ENCODE measurements at regions not wholly inside any gene's neighbourhood (a gene's known extent, or its start where the extent isn't known, plus 50 kb on each side); places are given as distances from the start of the nearest gene placed in this dataset.
A peak's percentile ranks its signal among the peaks of the same experiment; 100 is the strongest.
"Not testable (repeated sequence)": the region's sequence is repeated elsewhere in the genome, so short reads cannot be mapped to it uniquely, and the experiment has no call there.

- Histone ChIP-seq H2BK120ac (ENCODE audit: low read depth, low read length) (no peak overlapping the region), H3K56ac (ENCODE audit: low read length) (no peak overlapping the region), H3K4ac (ENCODE audit: low read depth, low read length) (no peak overlapping the region), H3K9ac (ENCODE audit: low read length) (no peak overlapping the region), H4K5ac (ENCODE audit: low read length) (no peak overlapping the region), H3K4me1 (ENCODE audit: control insufficient read depth, low read depth, low read length) (peaks cover 6% of the 10 kb centered on the region), H3K79me2 (ENCODE audit: control insufficient read depth, insufficient read depth, low read length) (no peaks in the 10 kb centered on the region), H3K27ac (ENCODE audit: low read depth, low read length) (no peak overlapping the region), H3K4me3 (ENCODE audit: low read length) (no peak overlapping the region), H3K36me3 (ENCODE audit: control insufficient read depth, insufficient read depth, low read length) (no peaks in the 10 kb centered on the region), H3K18ac (ENCODE audit: low read length) (no peak overlapping the region), H4K8ac (ENCODE audit: low read depth, low read length) (no peak overlapping the region), H2AK5ac (ENCODE audit: low read length) (no peak overlapping the region), H2BK5ac (ENCODE audit: low read length) (peak overlapping the region; percentile 27), H3K4me2 (ENCODE audit: low read length) (no peak overlapping the region), H3K23ac (ENCODE audit: low read length) (no peak overlapping the region), H3K79me1 (ENCODE audit: low read length) (no peaks in the 10 kb centered on the region), H3K27me3 (ENCODE audit: insufficient read depth, low read length, poor library complexity) (no peaks in the 10 kb centered on the region), H2BK15ac (replicated peaks; ENCODE audit: low read depth) (no peak overlapping the region)
- DNase-seq = no peak
- WGBS (ENCODE audit: extremely low coverage, insufficient coverage, low lambda C conversion rate) = no CpG with 5 or more reads among the region's 3 CpGs
Observed at GRCh38 chr6:144954241-144954556, 669.1 kb downstream of the UTRN start.

DNA sequence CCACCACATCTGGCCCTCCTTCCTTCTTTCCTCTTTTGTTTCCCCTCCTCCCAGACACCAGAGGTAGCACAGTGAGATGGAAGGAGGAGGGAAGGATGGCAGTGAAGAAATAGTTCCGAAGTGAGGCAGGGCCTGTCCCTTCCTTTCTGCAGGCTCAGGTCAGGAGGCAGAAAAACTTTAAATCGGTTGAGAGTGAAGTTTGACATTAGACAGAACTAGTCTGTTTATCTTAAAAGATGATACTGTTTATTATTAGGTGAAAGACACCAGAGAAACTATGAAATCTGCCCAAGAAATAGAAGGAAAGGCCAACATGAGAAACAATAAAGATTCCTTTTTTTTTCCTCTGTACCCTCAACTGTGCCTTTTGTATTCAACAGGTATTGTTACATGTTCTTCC, 670.3 kb downstream of the UTRN start:
- no CpG with 5 or more reads among the region's 2 CpGs for WGBS (ENCODE audit: extremely low coverage, insufficient coverage, low lambda C conversion rate)

DNA sequence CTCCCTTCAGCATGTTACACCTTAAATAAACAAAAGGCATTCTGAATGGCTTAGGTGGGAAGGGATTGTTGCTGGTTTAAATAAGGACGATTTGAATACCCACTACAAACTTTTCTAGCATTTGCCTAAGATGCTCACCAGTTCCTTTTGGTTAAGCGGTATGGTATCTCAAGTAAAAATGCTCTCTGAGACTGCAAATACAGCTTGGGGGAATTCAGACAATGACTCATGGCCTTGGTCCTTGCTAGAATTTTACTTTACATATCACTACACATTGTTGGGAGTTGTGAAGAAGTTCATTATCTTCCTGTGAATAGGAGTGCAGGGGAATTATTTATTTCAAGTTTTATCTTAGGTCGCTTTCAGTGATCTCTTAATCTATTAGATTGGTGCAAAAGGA, 670.7 kb downstream of the UTRN start:
- Histone ChIP-seq H3K27ac (ENCODE audit: low read depth, low read length) (no peak overlapping the region), H4K5ac (ENCODE audit: low read length) (no peak overlapping the region), H2BK120ac (ENCODE audit: low read depth, low read length) (no peak overlapping the region), H3K4ac (ENCODE audit: low read depth, low read length) (no peak overlapping the region), H4K8ac (ENCODE audit: low read depth, low read length) (no peak overlapping the region), H3K27me3 (ENCODE audit: insufficient read depth, low read length, poor library complexity) (no peaks in the 10 kb centered on the region), H2AK5ac (ENCODE audit: low read length) (no peak overlapping the region), H3K79me2 (ENCODE audit: control insufficient read depth, insufficient read depth, low read length) (no peaks in the 10 kb centered on the region), H2BK15ac (replicated peaks; ENCODE audit: low read depth) (no peak overlapping the region), H3K9ac (ENCODE audit: low read length) (no peak overlapping the region), H3K79me1 (ENCODE audit: low read length) (no peaks in the 10 kb centered on the region), H3K4me2 (ENCODE audit: low read length) (no peak overlapping the region), H3K4me1 (ENCODE audit: control insufficient read depth, low read depth, low read length) (peaks cover 6% of the 10 kb centered on the region), H3K56ac (ENCODE audit: low read length) (no peak overlapping the region), H3K36me3 (ENCODE audit: control insufficient read depth, insufficient read depth, low read length) (no peaks in the 10 kb centered on the region), H3K18ac (ENCODE audit: low read length) (no peak overlapping the region), H3K4me3 (ENCODE audit: low read length) (no peak overlapping the region), H3K23ac (ENCODE audit: low read length) (no peak overlapping the region), H2BK5ac (ENCODE audit: low read length) (no peak overlapping the region)
- WGBS (ENCODE audit: extremely low coverage, insufficient coverage, low lambda C conversion rate) = no CpG with 5 or more reads among the region's 3 CpGs
- peak; percentile 59 for DNase-seq

More for the DNA sequence above, 670.3 kb downstream of the UTRN start:
- Histone ChIP-seq H2BK15ac (replicated peaks; ENCODE audit: low read depth) (no peak overlapping the region), H4K5ac (ENCODE audit: low read length) (no peak overlapping the region), H3K4me3 (ENCODE audit: low read length) (no peak overlapping the region), H3K27me3 (ENCODE audit: insufficient read depth, low read length, poor library complexity) (no peaks in the 10 kb centered on the region), H3K27ac (ENCODE audit: low read depth, low read length) (no peak overlapping the region), H3K79me2 (ENCODE audit: control insufficient read depth, insufficient read depth, low read length) (no peaks in the 10 kb centered on the region), H4K8ac (ENCODE audit: low read depth, low read length) (no peak overlapping the region), H3K18ac (ENCODE audit: low read length) (no peak overlapping the region), H3K36me3 (ENCODE audit: control insufficient read depth, insufficient read depth, low read length) (no peaks in the 10 kb centered on the region), H2AK5ac (ENCODE audit: low read length) (no peak overlapping the region), H3K4ac (ENCODE audit: low read depth, low read length) (no peak overlapping the region), H3K9ac (ENCODE audit: low read length) (no peak overlapping the region), H2BK120ac (ENCODE audit: low read depth, low read length) (no peak overlapping the region), H3K4me1 (ENCODE audit: control insufficient read depth, low read depth, low read length) (peaks cover 6% of the 10 kb centered on the region), H2BK5ac (ENCODE audit: low read length) (no peak overlapping the region), H3K79me1 (ENCODE audit: low read length) (no peaks in the 10 kb centered on the region), H3K56ac (ENCODE audit: low read length) (no peak overlapping the region), H3K23ac (ENCODE audit: low read length) (no peak overlapping the region), H3K4me2 (ENCODE audit: low read length) (no peak overlapping the region)
- DNase-seq = peak; percentile 18

GRCh38 chr6:144956697-144957096, 671.6 kb downstream of the UTRN start:
- H3K23ac ChIP-seq (ENCODE audit: low read length); H3K9ac ChIP-seq (ENCODE audit: low read length); H3K4me3 ChIP-seq (ENCODE audit: low read length): not testable (repeated sequence)

DNA sequence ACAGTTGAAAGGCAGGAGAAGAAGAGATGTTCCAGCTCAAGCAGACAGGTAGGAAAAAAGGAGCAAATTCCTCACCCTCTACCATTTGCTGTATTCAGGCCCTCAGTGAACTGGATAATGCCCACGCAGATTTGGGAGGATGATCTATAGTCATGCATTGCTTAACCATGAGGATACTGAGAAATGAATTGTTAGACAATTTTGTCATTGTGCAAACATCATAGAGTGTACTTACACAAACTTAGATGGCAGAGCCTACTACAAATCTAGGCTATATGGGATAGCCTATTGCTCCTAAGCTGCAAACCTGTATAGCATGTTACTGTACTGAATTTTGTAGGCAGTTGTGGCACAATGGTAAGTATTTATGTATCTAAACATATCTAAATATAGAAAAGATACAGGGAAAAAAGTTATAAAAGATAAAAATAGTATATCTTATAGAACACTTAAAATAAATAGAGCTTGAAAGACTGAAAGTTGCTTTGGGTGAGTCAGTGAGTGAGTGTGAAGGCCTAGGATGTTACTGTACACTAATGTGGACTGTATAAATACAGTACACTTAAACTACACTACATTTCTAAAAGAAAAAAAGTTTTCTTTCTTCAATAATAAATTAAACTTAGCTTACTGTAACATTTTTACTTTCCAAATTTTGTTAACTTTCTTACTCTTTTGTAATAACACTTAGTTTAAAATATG, 672.3 kb downstream of the UTRN start:
- Histone ChIP-seq H3K18ac (ENCODE audit: low read length) (no peak overlapping the region), H3K4me2 (ENCODE audit: low read length) (no peak overlapping the region), H2BK15ac (replicated peaks; ENCODE audit: low read depth) (no peak overlapping the region), H3K56ac (ENCODE audit: low read length) (no peak overlapping the region), H2BK120ac (ENCODE audit: low read depth, low read length) (no peak overlapping the region), H3K4me3 (ENCODE audit: low read length) (no peak overlapping the region), H4K5ac (ENCODE audit: low read length) (no peak overlapping the region), H3K27ac (ENCODE audit: low read depth, low read length) (no peak overlapping the region), H4K8ac (ENCODE audit: low read depth, low read length) (no peak overlapping the region), H3K79me2 (ENCODE audit: control insufficient read depth, insufficient read depth, low read length) (no peaks in the 10 kb centered on the region), H3K4me1 (ENCODE audit: control insufficient read depth, low read depth, low read length) (peaks cover 2% of the 10 kb centered on the region), H3K27me3 (ENCODE audit: insufficient read depth, low read length, poor library complexity) (no peaks in the 10 kb centered on the region), H3K4ac (ENCODE audit: low read depth, low read length) (no peak overlapping the region), H2BK5ac (ENCODE audit: low read length) (no peak overlapping the region), H3K9ac (ENCODE audit: low read length) (no peak overlapping the region), H3K79me1 (ENCODE audit: low read length) (no peaks in the 10 kb centered on the region), H3K36me3 (ENCODE audit: control insufficient read depth, insufficient read depth, low read length) (no peaks in the 10 kb centered on the region), H2AK5ac (ENCODE audit: low read length) (no peak overlapping the region), H3K23ac (ENCODE audit: low read length) (no peak overlapping the region)
- no CpG with 5 or more reads among the region's 1 CpG for WGBS (ENCODE audit: extremely low coverage, insufficient coverage, low lambda C conversion rate)
- DNase-seq = no peak

More at GRCh38 chr6:144956697-144957096, 671.6 kb downstream of the UTRN start:
- H3K27ac ChIP-seq (ENCODE audit: low read depth, low read length); H2AK5ac ChIP-seq (ENCODE audit: low read length); H3K4me1 ChIP-seq (ENCODE audit: control insufficient read depth, low read depth, low read length); DNase-seq; H3K18ac ChIP-seq (ENCODE audit: low read length); H3K4ac ChIP-seq (ENCODE audit: low read depth, low read length); H2BK15ac ChIP-seq (replicated peaks; ENCODE audit: low read depth); H3K79me1 ChIP-seq (ENCODE audit: low read length); H3K56ac ChIP-seq (ENCODE audit: low read length); H3K27me3 ChIP-seq (ENCODE audit: insufficient read depth, low read length, poor library complexity); H3K4me2 ChIP-seq (ENCODE audit: low read length); H2BK120ac ChIP-seq (ENCODE audit: low read depth, low read length); H4K5ac ChIP-seq (ENCODE audit: low read length); H3K36me3 ChIP-seq (ENCODE audit: control insufficient read depth, insufficient read depth, low read length); H3K79me2 ChIP-seq (ENCODE audit: control insufficient read depth, insufficient read depth, low read length); H4K8ac ChIP-seq (ENCODE audit: low read depth, low read length); H2BK5ac ChIP-seq (ENCODE audit: low read length): not testable (repeated sequence)

DNA sequence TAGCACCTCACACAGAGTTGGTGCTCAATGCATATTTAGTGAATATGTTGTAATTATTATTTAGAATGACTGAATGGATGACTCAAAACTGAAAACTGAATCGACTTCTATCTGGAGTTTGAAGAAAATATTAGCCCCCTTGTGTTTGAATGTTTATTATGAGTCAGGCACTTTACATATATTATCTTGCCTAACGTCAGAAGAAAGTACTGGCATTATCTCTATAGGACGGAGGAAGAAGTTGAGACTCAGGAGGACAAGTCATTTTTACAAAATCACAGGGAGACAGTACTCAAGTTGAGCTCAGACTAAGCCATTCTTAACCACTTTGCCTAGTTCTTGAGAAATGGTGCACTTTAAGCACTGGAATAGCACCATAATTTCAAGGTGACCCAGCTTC, 684.0 kb downstream of the UTRN start:
- H3K27ac ChIP-seq (ENCODE audit: low read depth, low read length) = no peak overlapping the region
- no CpG with 5 or more reads among the region's 3 CpGs for WGBS (ENCODE audit: extremely low coverage, insufficient coverage, low lambda C conversion rate)
- no peak overlapping the region for H3K23ac ChIP-seq (ENCODE audit: low read length)
- no peaks in the 10 kb centered on the region for H3K4me1 ChIP-seq (ENCODE audit: control insufficient read depth, low read depth, low read length)
- no peak overlapping the region for H3K56ac ChIP-seq (ENCODE audit: low read length)
- no peak overlapping the region for H2BK15ac ChIP-seq (replicated peaks; ENCODE audit: low read depth)
- H3K36me3 ChIP-seq (ENCODE audit: control insufficient read depth, insufficient read depth, low read length) = no peaks in the 10 kb centered on the region
- no peak for DNase-seq
- no peak overlapping the region for H4K8ac ChIP-seq (ENCODE audit: low read depth, low read length)
- H3K79me2 ChIP-seq (ENCODE audit: control insufficient read depth, insufficient read depth, low read length) = no peaks in the 10 kb centered on the region
- no peak overlapping the region for H3K18ac ChIP-seq (ENCODE audit: low read length)
- H3K27me3 ChIP-seq (ENCODE audit: insufficient read depth, low read length, poor library complexity) = no peaks in the 10 kb centered on the region
- no peak overlapping the region for H3K9ac ChIP-seq (ENCODE audit: low read length)
- no peak overlapping the region for H2BK5ac ChIP-seq (ENCODE audit: low read length)
- H4K5ac ChIP-seq (ENCODE audit: low read length) = no peak overlapping the region
- H3K79me1 ChIP-seq (ENCODE audit: low read length) = no peaks in the 10 kb centered on the region
- no peak overlapping the region for H2AK5ac ChIP-seq (ENCODE audit: low read length)
- H3K4ac ChIP-seq (ENCODE audit: low read depth, low read length) = no peak overlapping the region
- no peak overlapping the region for H3K4me2 ChIP-seq (ENCODE audit: low read length)
- H3K4me3 ChIP-seq (ENCODE audit: low read length) = no peak overlapping the region
- no peak overlapping the region for H2BK120ac ChIP-seq (ENCODE audit: low read depth, low read length)
